Right lobe of liver (tissue), 4 donors: ENCODE measurements at regions not wholly inside any gene's neighbourhood (a gene's known extent, or its start where the extent isn't known, plus 50 kb on each side); places are given as distances from the start of the nearest gene placed in this dataset.

Experiments
- POLR2A ChIP-seq: fragments of 450-650 bp; IDR thresholded peaks from one replicate; pipeline ENCODE4 v1.6.1; 2017; ENCODE audit warnings: antibody characterized with exemption, mild to moderate bottlenecking
- TF ChIP-seq, protein P1 (sequence below), 4 donors: fragments of 200-600 bp in 3 of 4; fragments of 450-650 bp in 1 of 4; IDR thresholded peaks; one replicate each; pipeline versions ENCODE4 v1.5.1 to v1.8.0; 2016 to 2022; ENCODE audit warnings: antibody characterized with exemption in 4 of 4, mild to moderate bottlenecking in 2 of 4
- donor health status: DM: no; HTN: no; CAD: no.
- donor health status: DM: no; HTN: no; CAD: no.
- donor health status: DM: no; HTN: yes; CAD: no.

DNA sequence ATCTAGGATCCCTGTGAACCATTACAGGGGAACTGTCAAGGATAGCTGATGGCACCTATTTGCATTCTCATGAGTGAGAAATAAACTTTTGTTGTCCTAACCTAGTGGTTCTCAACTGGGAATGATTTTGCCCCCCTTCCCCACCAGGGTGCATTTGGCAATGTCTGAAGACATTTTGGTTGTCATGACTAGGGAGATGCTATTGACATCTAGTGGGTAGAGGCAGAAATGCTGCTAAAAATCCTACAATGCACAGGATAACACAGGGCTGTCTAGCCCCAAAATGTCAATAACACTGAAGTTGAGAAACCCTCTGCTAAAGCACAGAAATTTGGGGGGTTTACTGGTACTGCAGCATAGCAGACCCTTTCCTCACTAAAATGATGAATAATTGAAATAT lies 140.9 kb upstream of the SRRM4 start:
- TF ChIP-seq POLR2A = no peak
- TF ChIP-seq, protein P1, sequence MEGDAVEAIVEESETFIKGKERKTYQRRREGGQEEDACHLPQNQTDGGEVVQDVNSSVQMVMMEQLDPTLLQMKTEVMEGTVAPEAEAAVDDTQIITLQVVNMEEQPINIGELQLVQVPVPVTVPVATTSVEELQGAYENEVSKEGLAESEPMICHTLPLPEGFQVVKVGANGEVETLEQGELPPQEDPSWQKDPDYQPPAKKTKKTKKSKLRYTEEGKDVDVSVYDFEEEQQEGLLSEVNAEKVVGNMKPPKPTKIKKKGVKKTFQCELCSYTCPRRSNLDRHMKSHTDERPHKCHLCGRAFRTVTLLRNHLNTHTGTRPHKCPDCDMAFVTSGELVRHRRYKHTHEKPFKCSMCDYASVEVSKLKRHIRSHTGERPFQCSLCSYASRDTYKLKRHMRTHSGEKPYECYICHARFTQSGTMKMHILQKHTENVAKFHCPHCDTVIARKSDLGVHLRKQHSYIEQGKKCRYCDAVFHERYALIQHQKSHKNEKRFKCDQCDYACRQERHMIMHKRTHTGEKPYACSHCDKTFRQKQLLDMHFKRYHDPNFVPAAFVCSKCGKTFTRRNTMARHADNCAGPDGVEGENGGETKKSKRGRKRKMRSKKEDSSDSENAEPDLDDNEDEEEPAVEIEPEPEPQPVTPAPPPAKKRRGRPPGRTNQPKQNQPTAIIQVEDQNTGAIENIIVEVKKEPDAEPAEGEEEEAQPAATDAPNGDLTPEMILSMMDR (IDR thresholded peaks at IDR 0.05) = peak; percentile 23 to 40 (median 27)
